HG02623 (cell line): ENCODE measurements at regions not wholly inside any gene's neighbourhood (a gene's known extent, or its start where the extent isn't known, plus 50 kb on each side); places are given as distances from the start of the nearest gene placed in this dataset.

Experiments used
- ATAC-seq: cut with Tn5 transposase; IDR thresholded peaks from one replicate; pipeline ENCODE4 v1.9.1; 2021; ENCODE audit warnings: moderate library complexity; ENCODE audit not compliant: unreplicated experiment

- ATAC-seq = no peak
Measured at GRCh38 chr4:35883108-35883507, 361.2 kb downstream of the ARAP2 start.

GRCh38 chr4:35884714-35885480 lies 359.4 kb downstream of the ARAP2 start:
- no peak for ATAC-seq

- no peak for ATAC-seq
Measured at GRCh38 chr4:35897808-35898207, 346.5 kb downstream of the ARAP2 start.

- ATAC-seq = no peak
Measured at GRCh38 chr4:35900286-35901243, 343.7 kb downstream of the ARAP2 start.

GRCh38 chr4:35912174-35912573 lies 332.1 kb downstream of the ARAP2 start:
- peak; percentile 74 for ATAC-seq

- ATAC-seq = no peak
Measured at GRCh38 chr4:35918491-35918977, 325.8 kb downstream of the ARAP2 start.

GRCh38 chr4:35925806-35926205 lies 318.5 kb downstream of the ARAP2 start:
- ATAC-seq = peak; percentile 93

- no peak for ATAC-seq
Measured at GRCh38 chr4:35926788-35927187, 317.5 kb downstream of the ARAP2 start.

- ATAC-seq = no peak
Measured at GRCh38 chr4:35933901-35934300, 310.4 kb downstream of the ARAP2 start.

GRCh38 chr4:35934320-35934981 lies 309.9 kb downstream of the ARAP2 start:
- no peak for ATAC-seq

- no peak for ATAC-seq
Measured at GRCh38 chr4:35938936-35939335, 305.4 kb downstream of the ARAP2 start.

GRCh38 chr4:35939751-35940150 lies 304.6 kb downstream of the ARAP2 start:
- no peak for ATAC-seq

- no peak for ATAC-seq
Measured at GRCh38 chr4:35942092-35942491, 302.2 kb downstream of the ARAP2 start.

GRCh38 chr4:35943606-35944005 lies 300.7 kb downstream of the ARAP2 start:
- no peak for ATAC-seq

- ATAC-seq = no peak
Measured at GRCh38 chr4:35948171-35948570, 296.1 kb downstream of the ARAP2 start.

- no peak for ATAC-seq
Measured at GRCh38 chr4:35950442-35950841, 293.9 kb downstream of the ARAP2 start.

GRCh38 chr4:35952751-35953150 lies 291.6 kb downstream of the ARAP2 start:
- ATAC-seq = no peak

- no peak for ATAC-seq
Measured at GRCh38 chr4:35963383-35963782, 280.9 kb downstream of the ARAP2 start.

- ATAC-seq = no peak
Measured at GRCh38 chr4:35963974-35964515, 280.3 kb downstream of the ARAP2 start.

- ATAC-seq = peak; percentile 60
Measured at GRCh38 chr4:35965300-35965699, 279.0 kb downstream of the ARAP2 start.

GRCh38 chr4:35966566-35966965 lies 277.7 kb downstream of the ARAP2 start:
- ATAC-seq = peak; percentile 32
